Dermis microvascular lymphatic vessel endothelial cell (primary cell): ENCODE measurements at regions not wholly inside any gene's neighbourhood (a gene's known extent, or its start where the extent isn't known, plus 50 kb on each side); places are given as distances from the start of the nearest gene placed in this dataset.

Source experiments
- DNase-seq, 2 donors: peaks; one replicate each; pipeline versions ENCODE4 v3.0.0 to v3.0.0-alpha.2; 2010; ENCODE audit warnings: low read depth in 2 of 2

DNA sequence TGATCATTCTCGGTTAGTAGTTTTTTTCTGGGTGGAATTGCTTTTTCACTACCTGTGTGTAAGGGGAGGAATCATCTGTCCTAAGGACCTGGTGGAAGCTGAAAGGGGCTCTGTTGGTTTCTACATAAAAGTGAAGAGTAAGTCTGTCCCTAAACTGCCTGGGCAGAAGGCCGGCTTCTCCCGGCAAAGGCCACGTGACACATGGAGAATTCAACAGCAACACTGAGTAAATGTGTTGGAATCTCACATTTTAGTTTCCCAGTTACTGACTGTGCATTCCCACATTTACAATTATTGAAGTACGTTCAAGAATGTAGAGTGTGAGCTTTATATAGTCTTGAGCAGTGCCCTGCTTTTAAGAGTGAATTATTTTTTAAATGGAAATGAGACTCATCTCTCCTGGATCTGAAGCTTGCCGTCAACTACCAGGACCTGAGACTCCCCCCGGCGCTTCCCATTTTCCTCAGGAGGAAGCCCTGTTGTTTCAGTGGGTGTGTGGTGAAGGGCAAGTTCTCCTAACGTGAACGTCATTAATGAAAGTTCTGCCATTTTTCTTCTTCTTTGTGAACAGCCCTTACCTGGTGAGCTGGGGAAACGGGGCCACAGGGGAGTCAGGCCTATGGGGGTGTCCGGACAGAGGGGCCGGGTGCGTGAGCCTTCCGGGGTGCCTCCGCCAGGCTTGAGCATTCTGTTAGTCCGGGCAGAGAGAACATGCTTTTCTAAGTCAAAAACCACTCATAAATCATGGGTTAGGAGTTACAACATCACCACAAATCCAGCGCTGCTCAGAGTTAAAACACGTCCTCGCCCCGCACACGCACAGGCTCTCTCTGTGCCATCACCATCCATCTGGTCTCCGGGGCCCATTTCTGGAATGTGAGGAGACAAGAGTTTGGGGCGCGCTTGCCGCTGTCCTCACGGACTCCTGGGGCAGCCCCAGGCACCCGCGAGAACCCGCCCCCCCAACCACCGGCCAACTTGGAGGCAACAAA lies 56.6 kb upstream of the SMOC2 start:
- no peak for DNase-seq

DNA sequence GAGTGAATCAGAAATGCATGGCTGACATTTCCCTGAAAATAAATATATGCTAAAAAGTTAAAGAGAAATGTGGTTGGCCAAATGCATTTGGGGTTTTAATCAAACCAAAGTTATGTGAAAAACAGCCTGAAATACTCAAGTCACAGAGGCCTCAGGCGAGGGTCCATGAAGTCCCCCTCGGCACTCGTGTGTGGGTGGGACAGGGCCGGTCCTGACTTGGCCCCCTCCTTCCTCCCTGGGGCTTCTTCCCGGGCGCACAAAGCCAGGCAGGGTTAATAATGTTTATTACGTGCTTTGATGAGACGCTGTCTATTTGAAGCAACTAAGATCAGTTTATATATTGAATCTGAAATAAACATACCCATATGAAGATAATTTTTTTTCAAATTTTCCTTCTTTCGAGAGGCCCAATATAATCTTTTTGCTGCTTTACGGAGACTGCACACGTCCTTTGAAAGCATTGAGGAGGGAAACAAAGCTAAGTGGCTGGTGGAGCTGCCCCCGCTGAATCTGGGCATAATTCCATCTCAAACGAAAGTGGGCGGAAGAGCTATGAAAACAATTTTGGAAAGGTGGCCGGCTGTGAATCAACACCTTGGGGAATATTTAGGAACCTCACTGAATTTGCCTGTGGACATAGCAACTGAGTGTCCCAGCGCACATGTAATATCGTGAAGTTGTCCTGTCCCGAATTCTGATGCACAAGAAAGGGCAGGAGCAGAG lies 55.8 kb upstream of the SMOC2 start:
- no peak for DNase-seq

DNA sequence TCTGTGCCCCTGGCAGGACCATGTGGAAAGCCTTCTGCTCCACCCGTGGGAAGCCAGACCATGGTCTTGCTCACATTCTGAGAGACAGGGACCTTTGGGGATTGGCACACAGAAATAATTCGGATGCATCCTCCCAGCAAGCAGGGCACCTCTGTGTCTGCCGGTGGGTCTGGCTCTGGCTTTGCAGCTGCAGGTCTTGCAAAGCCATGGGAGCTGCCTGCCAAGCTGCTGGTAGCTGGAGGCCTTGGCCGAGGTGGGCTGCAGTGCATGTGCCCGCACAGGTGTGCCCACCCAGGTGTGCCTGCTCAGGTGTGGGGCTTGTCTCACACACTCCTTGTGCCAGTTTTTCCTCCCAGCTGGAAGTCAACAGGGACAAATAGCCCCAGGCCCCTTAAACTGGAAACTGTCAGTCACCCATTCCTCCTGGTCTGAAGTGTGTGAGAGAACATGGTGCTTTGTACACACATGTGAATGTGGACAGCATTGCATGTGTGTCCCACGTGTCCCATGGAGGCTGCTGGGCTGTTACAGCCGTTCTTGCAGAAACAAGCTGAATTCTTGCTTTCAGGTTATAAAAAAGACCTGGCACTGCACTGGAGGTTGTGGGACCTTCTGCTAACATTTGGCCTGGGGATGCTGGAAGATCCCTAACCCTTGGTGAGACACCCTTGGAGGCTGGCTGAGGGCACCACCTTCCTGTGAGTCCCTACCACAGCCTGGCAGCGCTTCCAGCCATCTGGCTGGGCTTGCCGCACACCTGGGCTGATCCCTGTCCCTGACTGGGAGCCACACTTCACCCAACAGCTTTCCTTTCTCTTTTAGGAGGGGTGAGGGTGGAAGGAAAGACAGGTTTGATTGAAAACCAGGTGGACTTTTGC lies 54.9 kb upstream of the SMOC2 start:
- DNase-seq = no peak

DNA sequence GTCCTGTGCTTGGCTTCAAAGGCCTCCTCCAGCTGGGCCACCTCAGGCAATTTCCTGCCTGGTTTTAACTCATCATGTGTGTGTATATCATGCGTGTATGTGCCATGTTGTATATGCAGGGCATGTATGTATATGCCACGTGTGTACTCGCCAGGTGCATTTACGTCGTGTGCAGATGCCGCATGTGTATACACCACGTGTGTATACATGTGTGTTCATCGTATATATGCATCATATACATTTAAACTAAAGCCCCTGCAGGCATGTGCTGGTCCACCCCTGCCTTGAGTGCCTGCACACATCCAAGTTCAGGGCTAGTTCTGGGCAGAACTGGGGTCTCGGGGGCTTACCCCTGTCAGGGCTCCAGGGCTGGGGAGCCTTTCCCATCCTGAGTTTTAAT lies 54.0 kb upstream of the SMOC2 start:
- no peak for DNase-seq

DNA sequence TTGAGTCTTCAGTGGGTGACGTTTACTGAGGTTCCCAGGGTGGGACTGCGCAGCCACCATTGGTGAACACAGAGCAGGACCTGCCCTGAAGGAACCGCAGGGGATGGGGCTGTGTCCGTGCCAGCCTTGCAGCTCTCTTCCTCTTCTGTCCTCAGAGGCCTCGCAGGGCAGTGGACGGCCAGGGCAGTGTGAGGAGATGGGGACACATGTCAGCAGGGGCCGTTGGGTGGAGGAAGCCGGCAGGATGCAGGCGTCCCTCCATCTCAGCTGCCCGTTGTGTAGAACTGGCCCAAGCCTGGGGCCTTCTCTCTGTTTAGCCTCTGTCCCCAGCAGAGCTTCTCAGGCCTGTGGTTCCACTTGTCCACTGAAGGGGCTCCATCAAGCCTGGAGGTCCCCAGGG lies 53.6 kb upstream of the SMOC2 start:
- no peak for DNase-seq

DNA sequence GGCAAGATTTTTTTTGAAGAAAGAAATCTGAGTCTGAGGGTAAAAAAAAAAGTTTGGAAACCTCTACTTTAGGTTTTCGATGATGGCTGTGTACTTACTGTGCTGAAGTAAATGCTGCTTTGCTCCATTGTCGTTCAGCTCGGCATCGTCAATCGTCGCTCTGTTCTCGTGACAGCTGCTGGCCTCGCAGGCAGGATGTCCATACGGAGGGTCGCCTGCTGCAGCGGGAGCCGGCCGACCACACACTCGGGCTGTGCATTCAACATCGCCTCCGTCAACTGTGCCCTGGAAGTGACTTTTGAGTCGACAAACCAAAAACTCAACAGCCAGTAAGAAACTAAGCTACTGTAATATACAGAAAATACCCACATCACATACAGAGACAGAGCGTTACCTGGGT lies 53.1 kb upstream of the SMOC2 start:
- DNase-seq = no peak

DNA sequence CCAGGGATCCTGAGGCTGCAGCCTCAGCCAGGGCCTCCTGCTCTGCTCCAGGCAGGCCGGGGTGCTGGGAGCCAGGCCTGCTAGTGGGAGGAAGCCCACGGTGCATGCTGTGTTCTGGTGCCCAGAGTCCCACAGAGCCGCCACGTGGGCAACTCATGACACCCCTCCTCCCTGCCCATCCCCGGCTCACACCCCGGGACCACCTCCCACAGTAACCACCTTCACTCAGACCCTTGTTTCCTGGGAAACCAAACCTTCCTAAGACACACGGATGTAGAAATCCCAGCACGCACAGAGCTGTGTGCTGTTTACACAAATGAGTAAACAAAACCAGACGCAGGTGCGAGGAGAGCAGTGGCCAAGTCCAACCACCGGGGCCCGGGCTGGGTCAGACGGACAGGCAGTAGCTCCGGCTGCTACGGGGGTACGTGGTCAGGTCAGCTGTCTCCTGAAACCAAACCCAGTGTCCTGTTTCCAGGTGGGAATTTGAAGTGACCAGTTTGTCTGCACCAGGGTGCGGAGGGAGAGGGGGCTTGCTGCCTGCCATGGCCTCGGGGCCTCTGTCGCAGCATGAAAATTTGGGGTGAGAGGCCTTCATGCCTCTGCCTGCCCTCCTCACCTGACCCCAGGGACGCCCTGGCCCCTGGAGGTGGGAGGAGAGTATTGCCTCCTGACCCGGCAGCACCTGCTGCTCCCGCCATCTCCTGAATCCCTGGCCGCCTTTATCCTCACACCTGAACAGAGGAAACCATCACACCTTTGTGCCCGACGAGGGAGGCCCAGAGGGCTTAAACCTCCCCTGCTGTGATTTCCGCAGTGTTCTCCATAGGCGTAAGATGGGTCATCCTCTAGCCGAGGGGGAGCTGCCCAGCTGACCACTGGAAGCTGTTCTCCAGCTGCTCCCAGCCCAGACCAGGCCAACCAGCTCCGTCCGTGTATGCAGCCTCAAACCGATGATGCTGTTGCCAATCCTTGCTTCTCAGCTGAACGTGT lies 52.0 kb upstream of the SMOC2 start:
- DNase-seq = no peak

DNA sequence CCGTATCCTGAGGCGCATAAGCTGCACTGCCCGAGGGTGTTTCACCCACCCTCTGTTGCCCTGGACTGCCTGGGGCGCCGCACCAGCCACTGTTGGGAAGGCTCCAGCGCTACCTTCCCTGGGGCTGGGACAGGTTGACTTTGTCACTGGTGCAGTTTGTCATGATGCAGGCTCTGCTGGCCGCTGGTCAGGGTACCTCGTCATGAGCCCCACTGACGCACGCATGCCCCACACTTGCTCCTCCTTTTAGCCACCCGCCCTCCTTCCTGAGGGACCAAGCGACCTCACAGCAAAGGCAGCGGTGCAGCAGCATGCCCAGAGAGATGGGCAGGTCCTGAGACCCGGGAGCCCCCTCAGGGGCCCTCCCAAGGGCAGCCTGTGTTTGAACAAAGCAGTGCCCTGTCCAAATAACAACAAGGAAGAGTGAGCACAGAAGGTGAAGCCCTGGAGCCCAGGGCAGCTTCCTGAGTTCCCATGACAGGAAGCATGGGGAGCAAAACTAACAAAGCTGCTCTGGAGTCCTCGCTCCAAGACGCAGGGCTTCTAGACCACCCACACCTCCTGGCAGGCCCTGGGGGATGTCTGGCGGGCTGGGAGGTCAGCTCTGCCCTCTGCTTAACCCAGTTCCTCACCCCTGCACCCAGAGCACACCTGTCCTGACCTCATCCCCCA lies 50.1 kb upstream of the SMOC2 start:
- DNase-seq = no peak
